Cardiac muscle cell (in vitro differentiated cells and primary cell): ENCODE measurements at regions not wholly inside any gene's neighbourhood (a gene's known extent, or its start where the extent isn't known, plus 50 kb on each side); places are given as distances from the start of the nearest gene placed in this dataset.

Experiments used
- DNase-seq, 2 donors: peaks; one replicate each; pipeline versions ENCODE4 v3.0.0 to v3.0.0-alpha.2; 2010 to 2017; ENCODE audit warnings: low read depth in 1 of 2, low spot score in 1 of 2
- H3K27ac ChIP-seq: fragments of 200-600 bp; sonication (generic); 2 replicates; pipeline ENCODE4 v1.5.1; 2016
- H3K27me3 ChIP-seq: fragments of 200-600 bp; sonication (generic); 2 replicates; pipeline ENCODE4 v1.6.0; 2016; ENCODE audit warnings: control low read depth
- H3K36me3 ChIP-seq: fragments of 200-600 bp; sonication (generic); 2 replicates; pipeline ENCODE4 v1.5.1; 2016; ENCODE audit warnings: control low read depth
- H3K4me1 ChIP-seq: fragments of 200-600 bp; sonication (generic); 2 replicates; pipeline ENCODE4 v1.8.1; 2017; ENCODE audit warnings: low read depth, mild to moderate bottlenecking, mixed run types
- H3K4me3 ChIP-seq: fragments of 200-600 bp; sonication (generic); 2 replicates; pipeline ENCODE4 v1.5.1; 2016; ENCODE audit warnings: mild to moderate bottlenecking
- H3K9me3 ChIP-seq: fragments of 200-600 bp; sonication (generic); 2 replicates; pipeline ENCODE4 v1.5.1; 2017; ENCODE audit warnings: low read depth, mild to moderate bottlenecking, control low read depth
- CTCF ChIP-seq: IDR thresholded peaks from 2 replicates; pipeline ENCODE4 v1.5.1; 2012; ENCODE audit warnings: low read depth, mild to moderate bottlenecking, low read length

GRCh38 chr13:85887406-85887805 is 88.2 kb upstream of the SLITRK6 start:
- Histone ChIP-seq H3K27ac (no peak overlapping the region), H3K27me3 (no peaks in the 10 kb centered on the region), H3K9me3 (no peaks in the 10 kb centered on the region), H3K4me3 (no peak overlapping the region), H3K36me3 (no peaks in the 10 kb centered on the region), H3K4me1 (no peaks in the 10 kb centered on the region)
- no peak for DNase-seq
- no peak for TF ChIP-seq CTCF

- no peaks in the 10 kb centered on the region for H3K36me3 ChIP-seq
- H3K27ac ChIP-seq = no peak overlapping the region
- no peak for DNase-seq
- no peaks in the 10 kb centered on the region for H3K27me3 ChIP-seq
- no peaks in the 10 kb centered on the region for H3K9me3 ChIP-seq
- H3K4me3 ChIP-seq = no peak overlapping the region
- no peaks in the 10 kb centered on the region for H3K4me1 ChIP-seq
- no peak for TF ChIP-seq CTCF
Measured at GRCh38 chr13:85879014-85879413, 79.8 kb upstream of the SLITRK6 start.

GRCh38 chr13:85864963-85865530 is 65.8 kb upstream of the SLITRK6 start:
- DNase-seq = peak; percentile 1 to 35
- Histone ChIP-seq H3K36me3 (no peaks in the 10 kb centered on the region), H3K27me3 (no peaks in the 10 kb centered on the region), H3K4me3 (no peak overlapping the region), H3K9me3 (no peaks in the 10 kb centered on the region), H3K27ac (no peak overlapping the region), H3K4me1 (no peaks in the 10 kb centered on the region)
- no peak for TF ChIP-seq CTCF

GRCh38 chr13:85853901-85854663 is 54.9 kb upstream of the SLITRK6 start:
- no peaks in the 10 kb centered on the region for H3K4me1 ChIP-seq
- no peak for TF ChIP-seq CTCF
- no peaks in the 10 kb centered on the region for H3K9me3 ChIP-seq
- no peaks in the 10 kb centered on the region for H3K27me3 ChIP-seq
- H3K27ac ChIP-seq = no peak overlapping the region
- no peak overlapping the region for H3K4me3 ChIP-seq
- DNase-seq = no peak
- H3K36me3 ChIP-seq = no peaks in the 10 kb centered on the region

- H3K36me3 ChIP-seq = no peaks in the 10 kb centered on the region
- no peak for DNase-seq
- no peaks in the 10 kb centered on the region for H3K27me3 ChIP-seq
- no peak overlapping the region for H3K4me3 ChIP-seq
- no peaks in the 10 kb centered on the region for H3K9me3 ChIP-seq
- no peak for TF ChIP-seq CTCF
- no peak overlapping the region for H3K27ac ChIP-seq
- no peaks in the 10 kb centered on the region for H3K4me1 ChIP-seq
Measured at GRCh38 chr13:85853161-85853894, 54.1 kb upstream of the SLITRK6 start.
